T-helper 9 cell (primary cell): ENCODE measurements at regions not wholly inside any gene's neighbourhood (a gene's known extent, or its start where the extent isn't known, plus 50 kb on each side); places are given as distances from the start of the nearest gene placed in this dataset.

Experiments
- DNase-seq: peaks from one replicate; pipeline ENCODE4 v3.0.0-alpha.2; 2020

DNA sequence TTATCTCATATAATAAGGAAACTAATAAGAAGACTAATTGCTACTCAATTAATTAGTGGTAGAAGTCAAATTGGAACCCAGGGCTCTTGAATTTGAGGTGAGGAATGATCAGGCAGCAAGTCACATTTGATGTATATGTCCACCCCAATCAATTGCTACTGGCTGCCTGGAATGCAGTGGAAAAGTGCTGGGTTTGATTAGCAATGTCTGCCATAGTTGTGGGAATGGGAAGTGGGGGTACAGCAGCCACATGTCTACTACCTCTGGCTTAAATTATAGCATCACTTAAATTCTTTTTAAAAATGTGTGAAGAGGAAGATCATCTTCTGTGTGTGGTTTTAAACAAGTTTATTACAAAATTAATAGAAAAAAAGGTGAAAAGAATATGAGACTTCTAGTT, 50.8 kb upstream of the NAV2 start:
- no peak for DNase-seq

- no peak for DNase-seq
Observed at GRCh38 chr11:19660076-19660475, 52.6 kb upstream of the NAV2 start.

- DNase-seq: no peak
Observed at GRCh38 chr11:19659529-19659928, 53.1 kb upstream of the NAV2 start.

GRCh38 chr11:19658344-19658743, 54.3 kb upstream of the NAV2 start:
- DNase-seq: no peak

GRCh38 chr11:19656140-19656541, 56.5 kb upstream of the NAV2 start:
- no peak for DNase-seq

DNA sequence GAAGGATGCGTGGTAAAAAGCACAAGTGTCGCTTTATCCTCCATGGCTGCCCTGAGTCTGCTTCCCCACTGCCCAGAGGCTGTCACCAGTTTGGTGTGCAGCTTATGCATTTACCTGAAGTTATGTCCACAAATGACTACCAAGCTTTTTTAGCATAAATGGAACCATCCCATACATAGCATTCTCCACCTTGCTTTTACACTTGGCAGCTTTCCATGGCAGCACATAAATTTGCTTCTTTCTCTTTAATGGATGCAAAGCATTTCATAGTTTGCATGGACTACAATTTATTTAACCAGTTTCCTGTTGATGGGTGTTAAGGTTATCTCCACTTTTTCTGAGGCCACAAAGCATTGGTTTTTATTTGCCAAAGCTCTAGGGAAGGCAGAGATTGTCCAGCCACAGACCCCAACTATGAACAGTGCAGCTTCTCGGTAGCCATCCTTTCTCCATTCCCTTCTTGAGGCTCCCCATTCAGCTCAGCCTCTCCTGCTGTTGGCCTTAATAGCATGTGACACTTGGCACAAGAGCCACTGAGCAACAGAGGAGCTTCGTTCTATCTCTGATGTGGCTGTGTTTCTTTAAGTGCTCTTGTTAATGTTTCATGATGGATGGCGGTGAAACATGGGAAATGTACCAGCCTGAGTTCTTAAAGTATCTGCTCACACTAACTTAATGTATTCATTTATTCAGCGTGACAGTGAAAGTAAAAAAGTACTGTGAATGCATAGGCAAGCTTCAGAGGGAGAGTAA, 59.8 kb upstream of the NAV2 start:
- no peak for DNase-seq

GRCh38 chr11:19651653-19652052, 61.0 kb upstream of the NAV2 start:
- no peak for DNase-seq

- no peak for DNase-seq
Observed at GRCh38 chr11:19651028-19651427, 61.6 kb upstream of the NAV2 start.

DNA sequence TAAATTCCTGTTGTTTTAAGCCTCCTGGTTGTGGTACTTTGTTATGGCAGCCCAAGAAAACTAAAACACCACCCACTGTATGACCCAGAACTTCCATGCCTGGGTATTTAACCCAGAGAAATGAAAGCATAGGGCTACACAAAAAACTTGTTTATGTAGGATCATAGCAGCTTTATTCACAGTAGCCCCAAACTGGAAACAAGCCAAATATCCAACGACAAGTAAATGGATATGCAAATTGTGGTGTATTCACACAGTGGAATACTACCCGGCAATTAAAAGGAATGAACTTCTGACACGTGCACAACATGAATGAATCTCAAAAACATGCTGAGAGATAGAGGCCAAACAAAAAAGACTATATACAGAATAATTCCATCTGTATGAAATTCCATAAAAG, 62.2 kb upstream of the NAV2 start:
- DNase-seq: no peak

GRCh38 chr11:19649751-19650150, 62.9 kb upstream of the NAV2 start:
- no peak for DNase-seq

GRCh38 chr11:19648321-19648720, 64.3 kb upstream of the NAV2 start:
- no peak for DNase-seq

DNA sequence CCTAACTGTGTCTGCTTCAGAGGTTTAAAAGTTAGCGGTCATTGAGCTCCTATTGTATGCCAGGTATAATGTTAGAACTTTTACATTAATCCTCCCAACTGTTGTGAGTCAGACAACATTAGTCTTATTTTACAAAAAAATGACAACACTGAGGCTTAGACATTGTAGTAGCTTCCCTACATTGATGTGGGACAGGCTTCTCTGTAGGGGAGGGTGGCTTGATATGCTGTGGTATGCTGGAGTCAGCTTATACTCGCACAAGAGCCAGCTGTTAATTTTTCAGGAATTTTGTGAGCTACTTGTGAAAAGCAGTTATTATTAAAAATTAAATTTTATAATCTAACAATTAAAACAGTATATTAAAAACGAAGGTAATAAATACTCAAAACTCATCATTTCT, 64.8 kb upstream of the NAV2 start:
- no peak for DNase-seq

DNA sequence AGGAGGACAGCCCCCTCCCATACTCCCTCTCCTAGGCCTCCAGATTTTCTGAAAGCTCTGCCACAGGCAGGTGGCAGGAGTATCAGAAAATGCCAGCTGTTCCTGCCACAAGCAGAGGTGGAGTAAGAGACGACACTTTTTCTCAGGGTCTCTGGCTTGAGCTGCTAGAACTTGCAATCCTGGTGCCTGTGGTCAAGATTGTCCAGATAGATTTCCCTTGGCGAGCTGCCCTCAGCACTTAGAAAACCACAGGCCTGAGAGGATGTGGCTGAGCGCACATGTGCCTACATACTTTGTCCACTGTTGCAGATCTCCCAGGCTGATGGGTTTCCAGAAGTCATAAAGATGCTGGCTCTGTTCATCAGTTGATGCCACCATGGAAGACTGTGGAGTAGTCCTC, 65.7 kb upstream of the NAV2 start:
- DNase-seq: no peak

- no peak for DNase-seq
Observed at GRCh38 chr11:19646308-19646707, 66.3 kb upstream of the NAV2 start.

DNA sequence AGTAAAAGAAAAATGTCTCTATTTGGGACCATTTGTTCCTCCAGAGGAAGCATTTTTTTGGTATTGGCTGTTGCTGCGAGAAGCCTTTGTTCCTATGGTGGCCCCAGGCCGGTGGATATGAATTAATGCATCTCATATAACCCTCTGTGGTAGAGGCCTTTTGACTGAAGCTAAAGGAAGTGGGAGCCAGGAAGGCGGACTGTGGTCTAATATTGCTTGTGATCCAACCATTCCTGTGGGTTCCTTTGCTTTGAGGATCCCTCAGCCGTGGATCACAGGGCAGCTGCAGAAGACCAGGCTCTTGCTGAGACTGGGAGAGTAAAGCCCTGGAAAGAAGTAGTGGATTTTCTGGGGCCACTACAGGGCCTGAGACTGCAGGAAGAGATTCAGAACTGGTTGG, 68.3 kb upstream of the NAV2 start:
- DNase-seq: no peak

GRCh38 chr11:19642185-19643158, 70.2 kb upstream of the NAV2 start:
- DNase-seq: no peak

DNA sequence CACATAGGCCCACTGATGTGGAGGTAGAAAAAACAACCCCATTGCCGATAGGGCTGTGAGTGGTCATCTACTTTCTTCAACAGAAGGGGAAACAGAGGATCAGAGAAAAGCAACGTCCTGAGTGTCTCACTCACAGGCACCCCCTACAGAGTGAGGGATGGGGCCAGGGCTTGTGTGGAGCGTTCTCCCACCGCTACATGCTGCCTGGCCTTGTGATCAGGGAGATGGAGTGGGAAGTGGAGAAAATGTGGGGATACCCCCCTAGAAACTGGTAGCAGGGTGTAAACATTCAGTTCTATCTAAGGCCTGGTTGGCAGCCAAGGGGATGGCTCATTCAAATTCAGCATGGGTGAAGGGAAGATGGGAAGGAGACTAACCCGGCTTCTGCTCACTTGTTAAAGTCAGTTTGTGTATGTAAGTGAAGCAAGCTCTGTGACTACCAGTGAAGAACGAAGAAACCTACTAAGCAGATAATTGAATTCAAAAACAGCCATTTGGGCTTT, 73.0 kb upstream of the NAV2 start:
- no peak for DNase-seq

DNA sequence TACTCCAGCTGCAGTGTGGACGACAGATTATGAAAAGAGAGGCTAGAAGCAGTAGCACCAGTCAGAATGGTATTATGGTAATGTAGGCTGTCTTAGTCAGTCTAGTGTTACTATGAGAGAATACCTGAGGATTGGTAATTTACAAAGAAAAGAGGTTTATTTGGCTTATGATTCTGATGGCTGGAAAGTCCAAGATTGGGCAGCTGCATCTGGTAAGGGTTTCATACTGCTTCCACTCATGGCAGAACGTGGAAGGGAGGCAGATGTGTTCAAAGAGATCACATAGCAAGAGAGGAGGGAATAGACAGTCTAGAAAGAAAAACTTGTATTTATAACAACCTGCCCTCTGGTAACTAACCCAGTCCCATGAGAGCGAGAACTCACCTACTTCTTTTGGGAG, 77.3 kb upstream of the NAV2 start:
- DNase-seq: no peak

DNA sequence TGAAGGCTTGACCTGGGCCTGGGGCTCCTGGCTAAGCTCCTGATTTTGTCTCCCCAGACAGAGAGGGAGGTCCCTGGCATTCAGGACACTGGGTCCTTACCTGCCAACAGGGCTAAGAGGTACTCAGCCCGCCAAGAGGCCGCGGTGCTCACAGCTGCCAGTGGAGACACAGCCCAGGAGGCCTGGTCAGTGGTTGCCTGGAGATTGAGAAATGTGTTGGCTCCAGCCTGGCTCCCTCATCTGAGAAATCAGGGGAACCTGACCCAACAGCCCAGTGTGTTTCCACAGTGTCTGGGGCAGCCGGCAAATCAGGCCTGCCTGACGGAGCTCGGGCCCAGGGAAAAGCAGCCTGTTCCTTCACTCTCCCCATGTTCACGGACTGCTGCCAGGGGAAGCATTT, 79.4 kb upstream of the NAV2 start:
- DNase-seq: no peak

DNA sequence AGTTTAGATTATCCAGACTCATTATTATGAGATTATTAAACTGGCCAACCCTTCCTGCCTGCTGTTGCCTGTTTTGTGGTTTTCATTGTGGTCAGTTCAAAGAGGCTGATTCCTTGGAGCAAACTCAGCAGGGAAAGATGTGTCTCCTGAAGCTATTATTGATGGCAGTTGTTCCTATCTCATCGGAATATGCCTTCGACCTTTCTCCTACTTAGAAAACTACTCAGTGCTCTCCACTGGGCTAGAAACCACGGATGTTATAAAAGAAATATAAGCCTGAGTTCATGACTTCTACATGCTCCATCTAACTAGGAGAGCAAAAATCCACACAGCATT, 80.2 kb upstream of the NAV2 start:
- DNase-seq: no peak

DNA sequence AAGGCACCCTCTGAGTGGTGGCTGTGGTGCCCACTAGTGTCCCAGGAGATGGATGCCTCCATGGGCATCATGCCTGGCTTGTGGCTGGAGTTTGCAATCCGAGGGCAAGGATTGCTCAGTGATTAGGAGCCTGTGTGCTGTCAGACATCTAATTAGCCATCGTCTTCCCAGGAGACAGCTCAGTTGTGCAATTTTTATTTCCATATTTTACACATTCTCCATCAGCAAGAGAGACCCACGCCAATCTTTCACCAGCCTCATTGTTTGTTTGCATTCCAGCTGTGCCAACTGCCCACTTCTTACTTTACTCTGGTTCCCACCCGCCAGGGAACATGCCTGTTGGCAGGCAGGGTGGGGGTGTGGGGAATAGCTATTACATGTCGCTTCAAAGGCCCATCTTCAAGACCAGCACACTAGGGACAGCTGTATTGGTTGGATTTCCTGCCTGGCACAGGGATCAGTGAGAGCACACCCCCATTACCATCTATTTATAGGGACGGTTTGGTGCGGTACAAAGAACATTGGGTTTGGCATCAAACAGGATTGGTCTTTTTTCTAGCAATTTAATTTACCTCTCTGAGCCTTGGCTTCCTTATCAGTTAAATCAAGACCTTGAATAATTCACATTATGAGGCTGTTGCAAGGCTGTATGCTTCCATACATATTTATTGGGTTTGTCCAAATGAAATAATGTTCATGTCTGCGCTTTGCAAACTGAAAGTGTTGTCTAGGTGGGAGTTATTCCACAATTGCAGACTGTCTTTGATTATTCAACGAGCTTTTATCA, 80.7 kb upstream of the NAV2 start:
- DNase-seq: no peak

- DNase-seq: no peak
Observed at GRCh38 chr11:19628018-19628417, 84.6 kb upstream of the NAV2 start.

DNA sequence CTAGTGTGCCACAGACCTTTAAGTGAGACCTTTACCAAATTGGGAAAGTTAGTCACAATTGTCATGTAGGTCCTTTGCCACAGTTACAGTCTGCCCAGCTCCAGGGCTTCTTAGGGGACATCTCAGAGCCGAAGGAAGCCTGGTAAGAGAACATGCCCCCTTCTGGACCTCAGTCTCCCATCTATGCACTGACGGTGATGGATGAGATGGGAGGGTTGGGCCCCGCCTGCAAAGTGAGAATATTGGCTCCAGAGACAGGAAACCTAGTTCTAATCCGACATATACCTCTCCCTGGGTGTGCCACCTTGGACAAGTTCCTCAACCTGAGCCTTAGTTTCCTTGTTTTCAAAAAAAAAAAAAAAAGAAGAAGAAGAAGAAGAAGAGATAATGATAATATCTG, 85.1 kb upstream of the NAV2 start:
- DNase-seq: no peak
